T1000 (cell line): ENCODE measurements at regions not wholly inside any gene's neighbourhood (a gene's known extent, or its start where the extent isn't known, plus 50 kb on each side); places are given as distances from the start of the nearest gene placed in this dataset.

Experiments
- DNase-seq: peaks from one replicate; lab custom pipeline; 2025; ENCODE audit warnings: mixed read lengths; lab: John Stamatoyannopoulos, UW

DNA sequence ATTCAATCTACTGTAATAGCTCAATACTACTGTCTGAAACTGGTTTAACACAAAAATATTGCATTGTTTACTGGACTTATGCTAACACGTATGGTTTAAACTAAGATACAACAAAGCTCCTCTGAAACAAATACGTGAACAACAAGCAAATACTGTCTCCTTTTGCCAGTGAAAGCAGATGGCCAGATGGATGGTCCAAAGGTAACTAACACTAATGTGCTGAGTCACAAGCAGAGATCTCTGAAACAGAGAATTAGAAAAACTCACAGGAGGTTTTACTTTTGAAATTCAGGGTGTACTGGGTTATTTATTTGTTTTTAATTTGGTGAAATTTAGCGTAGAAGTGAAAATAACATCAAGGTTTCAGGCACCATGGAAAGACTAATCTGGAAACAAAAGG lies 124.3 kb upstream of the SOX4 start:
- no peak for DNase-seq

DNA sequence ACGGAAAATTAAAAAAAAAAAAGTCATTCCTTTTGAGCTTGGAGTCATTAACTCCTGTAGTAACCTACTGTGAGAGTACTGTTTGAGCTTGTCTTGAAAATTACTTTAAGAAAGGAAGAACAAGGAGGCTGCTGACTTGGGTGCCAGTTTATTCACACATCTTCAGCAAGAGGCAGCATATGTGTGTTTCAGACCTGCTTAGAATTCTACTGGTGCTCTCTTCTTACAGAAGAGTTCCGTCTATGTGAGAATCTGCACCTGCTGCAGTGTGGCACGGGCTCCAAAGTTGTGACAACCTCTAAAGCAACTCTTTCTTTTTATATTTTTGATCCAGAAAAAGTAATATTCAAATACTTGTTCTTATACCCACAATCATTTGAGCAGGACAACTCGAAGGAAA lies 117.4 kb upstream of the SOX4 start:
- no peak for DNase-seq

DNA sequence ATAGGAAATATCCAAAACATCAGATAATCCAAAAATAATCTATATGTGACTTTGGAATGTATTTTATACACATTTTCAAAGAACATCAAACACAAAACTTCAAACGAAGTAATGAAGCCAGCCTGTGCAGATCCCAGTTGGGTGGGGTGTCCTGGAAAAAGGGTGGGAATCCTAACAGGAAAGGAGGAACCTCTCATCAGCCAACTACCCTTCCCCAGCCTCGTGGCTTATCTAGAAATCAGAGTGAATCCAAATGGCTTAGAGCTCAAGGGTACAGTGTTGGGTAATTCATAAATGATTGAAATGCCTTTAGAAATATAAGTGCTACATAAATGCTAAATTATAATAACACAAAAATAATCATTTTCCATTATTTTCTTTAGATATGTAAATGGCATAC lies 115.1 kb upstream of the SOX4 start:
- DNase-seq = no peak

DNA sequence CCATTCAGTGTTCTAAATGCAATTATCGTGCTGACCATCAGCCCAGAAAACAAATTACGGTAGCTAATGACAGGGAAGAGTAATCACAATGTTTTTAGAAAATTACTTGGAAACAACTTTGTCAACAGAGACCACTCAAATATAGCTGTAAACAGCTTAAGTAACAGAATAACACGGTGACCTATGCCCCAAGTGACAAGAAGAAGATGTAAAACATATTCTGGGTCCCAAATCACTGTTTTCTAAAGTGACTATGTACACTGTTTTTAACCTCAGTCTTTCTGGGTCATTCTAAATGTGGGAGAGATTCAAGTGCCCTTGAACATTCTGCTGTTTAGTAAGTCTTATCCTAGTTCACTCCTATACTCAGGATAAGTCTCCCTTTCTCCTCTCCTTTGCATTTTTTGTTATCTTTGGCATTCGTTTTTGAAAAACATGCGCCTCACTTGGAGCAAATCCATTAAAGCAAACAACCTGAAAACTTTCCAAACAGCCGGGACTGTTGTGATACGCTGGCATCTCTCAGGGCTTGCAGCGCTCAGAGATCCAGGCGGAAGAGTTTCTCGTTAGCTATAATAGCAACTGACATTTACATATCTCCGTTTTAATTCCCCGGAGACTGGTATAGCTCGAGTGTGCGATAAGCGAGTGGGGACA lies 114.5 kb upstream of the SOX4 start:
- DNase-seq = no peak

DNA sequence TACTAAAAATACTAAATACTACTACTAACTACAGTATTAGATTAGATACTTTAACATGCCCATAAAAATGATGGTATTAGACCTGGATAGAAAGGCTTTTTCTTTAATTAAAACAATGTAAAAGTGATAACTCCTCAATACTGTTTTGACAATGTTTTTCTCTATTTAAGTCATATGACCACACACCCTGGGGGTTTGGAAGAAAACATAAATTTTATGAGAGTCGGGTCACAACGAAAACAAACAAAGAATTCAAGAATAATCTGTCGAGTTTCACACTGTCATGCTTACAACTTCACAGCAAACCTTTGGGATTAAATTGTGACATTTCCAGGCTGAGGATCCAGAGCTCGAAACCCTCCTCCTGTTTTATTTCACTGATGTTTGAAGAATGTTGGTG lies 107.4 kb upstream of the SOX4 start:
- DNase-seq = no peak

DNA sequence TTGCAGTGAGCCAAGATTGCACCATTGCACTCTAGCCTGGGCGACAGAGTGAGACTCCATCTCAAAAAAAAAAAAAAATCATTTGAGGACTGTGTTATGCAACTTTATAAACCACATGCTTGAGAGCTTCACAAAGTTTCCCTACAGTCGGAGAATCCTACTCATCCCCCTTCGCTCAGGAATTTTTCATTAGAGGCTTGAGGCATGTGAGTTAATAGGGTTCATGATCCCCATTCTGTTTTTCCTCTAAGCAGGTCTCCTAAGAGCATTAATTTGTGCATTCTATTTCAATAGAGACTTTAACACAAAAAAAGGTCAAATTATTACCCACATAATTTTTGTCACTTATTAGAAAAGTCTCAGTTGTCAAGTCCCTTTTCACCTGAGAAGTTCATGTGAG lies 103.7 kb upstream of the SOX4 start:
- DNase-seq = no peak

DNA sequence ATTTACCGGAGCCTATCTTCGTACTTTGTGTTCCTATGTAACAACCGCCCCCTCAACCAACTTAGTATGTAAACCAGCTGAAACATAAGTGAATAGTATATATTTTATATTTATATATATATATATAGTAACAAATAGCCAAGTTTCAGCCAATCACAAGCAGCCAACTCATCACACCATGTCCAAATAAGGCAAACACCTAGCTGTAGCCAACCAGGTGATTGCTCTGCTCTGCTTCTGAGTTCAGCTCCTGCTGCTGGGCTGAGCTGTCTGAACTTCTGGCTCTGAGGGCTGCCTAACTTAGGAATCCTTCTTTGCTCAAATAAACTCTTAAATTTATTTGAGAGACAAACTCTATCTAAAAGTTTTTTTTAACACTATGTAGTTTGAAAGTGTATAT lies 101.6 kb upstream of the SOX4 start:
- no peak for DNase-seq

DNA sequence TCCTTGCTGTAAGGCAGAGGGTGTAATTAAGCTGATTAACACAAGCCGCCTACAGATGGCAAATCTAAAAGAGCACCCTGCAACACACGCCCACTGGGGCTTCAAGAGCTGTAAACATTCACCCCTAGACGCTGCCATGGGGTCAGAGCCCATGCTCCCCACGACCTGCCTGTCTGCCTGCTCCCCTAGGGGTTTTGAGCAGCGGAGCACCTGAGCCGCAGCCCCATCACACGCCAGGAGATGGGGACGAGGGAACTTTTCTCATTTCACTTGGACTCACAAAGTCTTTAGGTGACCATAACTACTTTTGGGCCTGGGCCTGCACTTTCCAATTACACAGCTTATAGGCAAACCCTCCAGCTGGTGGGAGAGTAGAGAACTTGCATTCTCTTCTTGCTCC lies 99.0 kb upstream of the SOX4 start:
- DNase-seq = no peak

DNA sequence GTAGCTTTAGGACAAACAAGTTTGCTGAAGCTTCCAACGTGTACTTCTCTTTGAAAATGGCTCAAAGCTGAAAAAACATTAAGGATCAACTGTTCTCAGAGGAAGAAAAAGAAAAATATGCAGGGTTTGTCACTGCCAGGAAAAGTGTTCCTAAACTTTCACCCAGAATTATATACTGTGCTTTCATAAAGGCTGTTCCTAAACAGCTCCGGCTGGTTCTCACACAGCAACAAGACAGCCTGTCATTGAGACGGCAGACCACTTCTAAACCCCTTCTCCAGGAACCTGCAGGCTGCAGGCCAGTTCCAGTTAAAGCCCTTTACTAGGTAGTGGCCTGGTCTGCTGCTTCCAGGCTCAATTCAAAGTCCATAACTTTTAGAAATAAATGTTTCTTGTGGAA lies 97.4 kb upstream of the SOX4 start:
- no peak for DNase-seq

DNA sequence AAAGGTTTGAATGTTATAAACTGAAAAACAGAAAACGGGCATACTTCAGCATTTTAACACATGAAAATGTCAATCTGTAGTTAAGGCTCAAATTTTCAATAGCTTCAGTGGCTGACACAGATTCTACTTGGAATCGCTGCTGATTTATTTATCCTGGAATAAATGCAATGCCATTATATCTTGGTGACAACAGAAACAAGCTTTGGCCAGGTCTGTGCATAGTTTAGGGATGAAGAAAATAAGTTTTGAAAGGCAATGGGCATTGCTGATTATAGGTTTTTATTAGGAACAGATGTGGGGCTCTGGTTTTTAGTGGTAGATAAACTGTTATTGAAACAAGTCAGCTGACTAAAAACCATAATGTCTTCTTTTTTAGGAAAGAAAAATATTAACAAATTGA lies 96.8 kb upstream of the SOX4 start:
- DNase-seq = no peak

DNA sequence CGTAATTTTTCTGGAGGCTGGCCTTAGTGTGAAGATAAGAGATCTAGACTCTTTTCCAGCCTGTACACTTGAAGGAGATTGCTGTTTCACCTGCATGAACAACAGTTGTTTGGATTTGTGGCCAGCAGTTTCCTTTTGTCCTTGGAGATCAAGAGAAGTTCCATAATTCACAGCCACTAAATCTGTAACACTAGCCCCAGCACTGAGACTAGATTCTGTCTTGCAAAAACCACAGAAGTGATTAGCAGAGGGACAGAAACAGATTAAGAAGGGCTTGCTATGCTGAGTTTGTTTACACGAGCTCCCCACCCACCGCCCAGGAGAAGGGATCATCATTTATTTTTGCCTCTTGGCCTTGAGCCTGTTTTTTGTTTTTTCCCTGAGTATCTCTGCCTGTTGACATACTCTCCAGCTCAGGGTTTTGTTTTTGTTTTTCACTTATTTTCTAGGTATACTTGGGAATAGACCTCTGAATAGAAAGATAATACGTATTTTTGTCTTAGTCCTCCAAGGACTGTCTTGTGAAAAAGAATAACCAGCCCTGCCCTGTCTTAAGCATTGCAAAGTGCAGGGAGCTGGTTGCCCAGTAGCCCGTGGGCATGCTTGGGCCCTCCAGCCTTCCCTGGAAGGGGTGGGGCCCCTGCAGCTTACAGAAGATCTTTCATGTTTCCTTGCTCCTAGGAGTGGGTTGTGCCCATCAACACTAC lies 93.1 kb upstream of the SOX4 start:
- DNase-seq = no peak

DNA sequence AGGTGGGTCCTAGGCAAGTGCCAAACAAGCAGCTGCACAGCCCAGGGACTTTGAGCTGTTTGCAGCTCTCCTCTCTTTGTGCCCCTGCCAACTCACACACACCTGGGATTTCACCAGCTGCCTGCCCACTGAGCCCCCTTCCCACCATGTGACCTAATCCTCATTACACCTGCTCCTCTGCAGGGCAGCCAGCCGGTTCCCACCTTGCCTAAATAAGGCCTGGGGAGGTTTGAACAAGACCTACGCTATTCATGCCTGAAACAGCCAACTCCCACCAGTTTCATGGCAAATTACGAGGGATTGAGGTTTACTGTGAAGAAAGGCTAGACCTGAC lies 92.6 kb upstream of the SOX4 start:
- DNase-seq = no peak

DNA sequence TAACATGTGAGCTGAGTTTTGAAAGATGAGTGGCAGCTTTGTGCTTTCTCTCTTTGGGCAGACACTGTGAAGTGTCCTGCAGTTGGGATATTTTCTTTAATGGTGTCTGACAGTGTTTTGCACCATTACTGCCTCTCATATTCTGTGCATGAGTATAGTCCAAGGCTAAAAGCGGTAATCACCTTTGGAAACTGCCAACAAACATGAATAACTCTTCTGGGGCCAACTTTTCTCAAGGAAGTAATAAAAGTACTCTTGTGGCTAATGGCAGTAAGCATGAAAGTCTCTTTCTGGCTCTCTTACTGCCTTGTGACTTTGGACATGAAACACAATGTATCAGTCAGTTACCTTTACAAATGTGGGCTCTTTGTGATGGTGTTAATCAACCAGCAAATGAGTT lies 91.7 kb upstream of the SOX4 start:
- no peak for DNase-seq

DNA sequence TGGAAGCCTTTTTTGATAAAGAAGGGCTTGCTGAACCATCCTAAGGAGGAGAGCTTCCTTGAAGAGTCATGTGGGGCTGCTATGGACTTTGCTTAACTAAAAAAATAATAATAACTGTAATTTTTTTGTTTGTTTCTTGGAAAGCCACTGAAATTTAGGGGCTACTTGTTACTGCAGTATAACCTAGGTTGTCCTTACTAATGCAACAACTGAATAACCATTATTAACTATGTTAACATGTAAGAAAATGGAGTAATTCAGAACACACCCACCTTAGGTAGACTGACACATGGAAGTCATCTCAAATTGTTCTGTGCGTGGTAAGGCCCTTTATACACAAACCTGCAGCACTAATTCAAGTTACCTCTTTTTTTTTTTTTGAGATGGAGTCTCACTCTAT lies 90.9 kb upstream of the SOX4 start:
- no peak for DNase-seq

DNA sequence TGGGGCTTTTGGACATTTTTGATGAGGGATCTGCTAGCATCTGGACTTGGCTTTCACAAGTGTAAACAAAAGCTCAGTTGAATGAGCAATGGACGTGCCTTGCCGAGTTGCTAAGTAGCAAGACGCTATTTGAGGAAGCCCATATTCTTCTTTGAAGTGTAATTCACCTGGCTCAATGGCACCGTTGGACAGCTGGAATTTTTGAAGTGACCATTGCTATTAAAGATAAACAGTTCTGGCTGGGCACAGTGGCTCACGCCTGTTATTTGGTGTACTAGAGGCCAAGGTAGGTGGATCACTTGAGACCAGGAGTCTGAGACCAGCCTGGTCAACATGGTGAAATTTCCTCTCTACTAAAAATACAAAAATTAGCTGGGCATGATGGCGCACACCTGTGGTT lies 88.8 kb upstream of the SOX4 start:
- DNase-seq = no peak

DNA sequence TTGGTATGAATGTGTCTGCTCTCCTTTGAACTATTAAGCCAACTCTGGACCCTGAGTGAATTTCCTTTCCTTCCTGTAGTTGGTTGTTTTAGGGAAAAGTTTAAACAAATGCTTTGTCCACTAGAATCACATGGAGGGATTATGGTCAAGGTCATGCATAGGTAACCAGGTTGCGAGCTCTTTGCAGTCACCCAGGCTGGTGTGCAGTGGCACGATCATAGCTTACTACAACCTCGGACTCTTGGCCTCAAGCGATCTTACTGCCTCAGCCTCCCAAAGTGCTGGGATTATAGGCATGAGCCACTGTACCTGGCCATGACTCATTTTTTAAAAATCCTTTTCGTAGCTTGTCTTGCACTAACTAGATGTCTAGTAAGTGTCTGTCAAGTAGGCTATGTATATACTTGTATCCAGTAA lies 88.0 kb upstream of the SOX4 start:
- DNase-seq = no peak

DNA sequence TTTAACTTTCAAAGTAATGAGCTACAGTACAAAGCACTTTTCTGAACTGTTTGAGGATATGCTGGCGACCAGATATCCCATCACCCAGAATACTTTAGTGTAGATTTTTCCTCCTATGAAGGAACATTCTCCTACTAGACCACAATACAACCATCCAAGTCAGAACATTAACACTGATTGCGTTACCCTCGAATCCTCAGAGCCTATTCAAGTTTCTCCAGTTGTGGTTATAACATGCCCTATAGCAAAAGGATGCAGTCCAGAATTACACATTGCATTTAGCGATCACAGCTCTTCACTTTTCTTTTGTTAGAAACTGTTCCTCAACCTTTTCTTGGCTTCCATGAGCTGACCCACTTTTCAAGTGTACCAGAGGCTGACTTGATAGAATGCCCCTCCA lies 87.4 kb upstream of the SOX4 start:
- no peak for DNase-seq

DNA sequence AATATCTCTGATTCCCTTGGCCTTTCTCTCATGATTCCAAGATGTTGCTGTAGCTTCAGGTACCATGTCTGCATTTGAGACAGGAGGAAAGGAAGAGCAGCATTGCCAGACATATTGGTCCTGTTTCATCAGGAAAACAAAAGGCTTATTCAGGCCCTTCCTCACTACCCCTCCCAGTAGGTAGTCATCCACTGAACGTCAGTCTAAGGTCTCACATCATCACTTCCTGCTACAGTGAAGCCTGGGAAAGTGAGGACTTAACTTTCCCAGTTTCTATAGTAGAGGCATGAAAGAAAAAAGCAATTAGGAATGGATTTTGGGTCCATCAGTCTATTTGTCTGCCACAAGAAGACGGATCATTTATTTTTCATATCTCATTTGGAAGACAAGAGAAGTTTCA lies 85.7 kb upstream of the SOX4 start:
- no peak for DNase-seq

DNA sequence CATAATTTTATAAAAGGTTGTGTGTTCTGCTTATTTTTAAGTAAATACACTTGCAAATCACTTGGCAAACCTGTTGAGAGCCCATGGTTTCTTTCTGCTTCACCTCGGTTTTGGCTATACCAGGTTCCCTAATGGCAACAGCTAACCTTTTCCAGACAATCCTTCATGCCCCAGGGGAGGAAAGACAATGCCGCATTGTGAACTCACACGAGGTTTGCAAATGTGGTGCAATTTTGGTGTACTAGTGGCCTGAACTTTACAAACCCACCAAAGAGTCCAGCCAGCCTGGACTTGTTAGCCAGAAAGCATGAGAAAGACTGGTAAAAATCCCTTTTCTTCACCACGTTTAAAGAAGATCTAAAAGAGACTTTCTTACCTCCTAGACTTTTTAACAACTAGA lies 84.8 kb upstream of the SOX4 start:
- no peak for DNase-seq

DNA sequence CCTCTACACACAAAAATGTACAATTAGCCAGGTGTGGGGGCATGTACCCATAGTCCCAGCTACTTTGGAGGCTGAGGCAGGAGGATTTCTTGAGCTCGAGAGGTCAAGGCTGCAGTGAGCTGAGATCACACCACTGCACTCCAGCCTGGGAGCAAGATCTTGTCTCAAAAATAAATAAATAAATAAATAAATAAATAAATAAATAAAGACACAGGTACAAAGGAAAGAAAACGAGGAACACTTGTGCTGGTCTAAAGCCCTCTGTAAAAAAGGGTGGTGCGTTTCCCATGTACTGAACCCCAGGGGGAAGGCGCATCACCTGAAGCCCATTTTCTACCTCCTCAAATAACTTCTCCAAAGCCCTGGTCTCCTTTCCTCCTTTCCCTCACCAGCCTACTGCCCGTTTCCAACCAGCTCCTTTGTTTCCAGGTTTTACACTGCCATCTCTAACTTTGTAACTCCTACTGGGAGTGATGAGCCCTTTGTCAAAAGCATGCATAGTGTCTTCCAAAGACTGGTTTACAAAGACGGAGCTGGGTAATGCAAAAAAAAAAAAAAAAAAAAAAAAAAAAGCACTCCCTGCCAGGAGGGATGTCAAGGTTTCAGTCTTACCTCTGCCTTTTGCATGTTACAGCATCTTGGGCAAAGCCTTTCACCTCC lies 81.5 kb upstream of the SOX4 start:
- no peak for DNase-seq

DNA sequence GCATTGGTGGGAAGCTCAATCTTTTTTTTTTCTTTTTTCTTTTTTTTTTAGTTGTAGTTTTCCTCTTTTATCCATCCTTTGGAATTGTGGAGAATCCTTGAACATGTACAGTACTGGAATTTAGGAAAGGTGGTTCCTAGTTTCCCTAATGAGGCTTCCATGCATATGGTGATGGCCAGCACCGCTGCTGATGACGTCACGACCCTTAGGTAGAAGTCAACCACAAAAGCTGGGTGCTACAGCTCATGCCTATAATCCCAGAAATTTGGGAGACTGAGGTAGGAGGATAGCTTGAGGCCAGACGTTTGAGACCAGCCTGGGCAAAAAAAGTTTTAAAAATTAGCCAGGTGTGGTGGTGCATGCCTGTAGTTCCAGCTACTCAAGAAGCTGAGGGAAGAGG lies 79.3 kb upstream of the SOX4 start:
- no peak for DNase-seq

DNA sequence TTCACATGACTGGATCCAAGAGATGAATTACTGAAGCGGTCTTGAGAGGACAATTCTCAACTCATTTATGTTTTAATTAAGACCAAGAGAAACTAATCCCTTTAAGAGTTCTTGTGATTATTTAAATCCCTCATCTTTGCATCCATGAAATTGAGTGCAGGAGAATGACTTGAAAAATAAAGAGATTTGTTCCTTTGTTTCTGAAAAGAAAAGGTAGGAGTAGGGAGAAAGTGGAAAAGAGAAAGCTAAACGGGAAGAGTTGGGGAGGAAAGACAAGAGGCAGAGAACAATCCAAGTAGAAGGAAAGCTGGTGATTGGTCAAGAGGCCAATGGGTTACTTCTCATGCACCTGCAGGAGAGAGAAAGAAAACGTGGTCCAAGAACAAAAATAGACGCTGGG lies 75.2 kb upstream of the SOX4 start:
- DNase-seq = no peak

DNA sequence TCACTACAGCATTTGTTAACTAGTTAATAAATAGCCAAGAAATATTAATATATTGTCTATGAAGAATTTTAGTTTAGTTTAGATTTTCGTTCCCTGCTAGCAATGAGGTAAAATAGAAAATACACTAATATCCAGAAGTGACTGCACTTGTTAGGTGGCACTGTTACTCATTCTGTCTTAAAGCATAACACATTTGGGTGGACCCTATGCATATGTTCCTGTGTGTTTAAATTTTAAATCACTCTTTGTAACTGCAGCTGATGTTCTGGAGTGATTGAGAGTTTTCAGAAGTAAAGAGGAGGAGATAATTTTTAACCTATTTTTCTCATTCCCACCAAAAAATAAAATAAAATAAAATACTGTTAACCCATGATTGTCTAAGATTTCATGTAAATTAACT lies 73.9 kb upstream of the SOX4 start:
- DNase-seq = no peak

DNA sequence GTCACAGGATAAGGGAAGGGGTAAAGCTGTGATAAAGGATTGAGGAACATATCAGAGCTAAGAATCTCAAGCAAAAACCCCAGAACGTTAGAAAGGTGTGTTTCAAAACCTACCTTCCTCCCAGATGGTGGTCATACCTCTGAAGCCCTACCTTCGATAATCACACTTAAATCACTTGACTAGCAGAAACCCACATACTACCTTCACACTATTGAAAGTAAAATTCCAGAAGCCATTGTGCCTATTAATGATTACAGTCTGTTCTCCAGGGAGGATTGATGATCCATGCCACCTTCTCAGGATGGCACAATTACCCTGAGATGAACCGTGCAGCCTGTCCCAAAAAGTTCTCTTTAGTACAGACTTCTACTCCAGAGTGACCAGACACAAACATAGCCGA lies 72.3 kb upstream of the SOX4 start:
- DNase-seq = no peak
